ENCODE measurements at regions not wholly inside any gene's neighbourhood (a gene's known extent, or its start where the extent isn't known, plus 50 kb on each side); places are given as distances from the start of the nearest gene placed in this dataset.

GRCh38 chr1:177567393-177567792 is 396.6 kb downstream of the BRINP2 start:
- TF ChIP-seq CTCF (conservative IDR thresholded peaks at IDR 0.05; ENCODE audit: low read depth, low read length) = peak; percentile 40
- TF ChIP-seq EZH2phosphoT487 (IDR thresholded peaks at IDR 0.05; ENCODE audit: borderline replicate concordance, low read length) = no peak
- no peak for TF ChIP-seq EZH2 (IDR thresholded peaks at IDR 0.05; ENCODE audit: low read length, unreplicated experiment)

Data from PC-3 (cell line).